ENCODE measurements at regions not wholly inside any gene's neighbourhood (a gene's known extent, or its start where the extent isn't known, plus 50 kb on each side); places are given as distances from the start of the nearest gene placed in this dataset.

DNA sequence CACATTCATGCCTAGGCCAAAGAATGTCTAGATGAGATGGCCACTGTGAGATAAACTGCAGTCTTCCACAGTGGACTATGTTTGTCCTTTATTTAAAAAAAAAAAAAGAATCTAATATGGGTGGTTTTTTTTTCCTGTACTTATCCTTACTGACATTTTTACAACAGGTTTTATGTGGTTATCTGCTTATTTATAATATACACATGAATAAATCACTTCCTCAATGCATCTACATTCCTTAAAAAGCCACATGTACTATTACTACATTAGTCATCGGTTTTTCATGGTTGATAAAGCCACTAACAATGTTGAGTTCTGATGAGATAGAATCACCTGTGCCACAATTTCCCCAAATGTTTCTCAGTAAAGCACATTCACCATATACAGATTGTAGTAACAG lies 341.3 kb upstream of the THBS1 start:
- Histone ChIP-seq H3K4me3 (ENCODE audit: insufficient read depth, low read length, poor library complexity, severe bottlenecking) (no peak overlapping the region), H3K36me3 (ENCODE audit: low read length) (no peaks in the 10 kb centered on the region), H3K9ac (ENCODE audit: low read length) (no peak overlapping the region), H3K4me2 (ENCODE audit: low read depth, low read length, poor library complexity, severe bottlenecking) (no peak overlapping the region), H3K27ac (ENCODE audit: low read depth, low read length) (no peak overlapping the region), H2AFZ (ENCODE audit: low read depth, low read length, severe bottlenecking) (no peak overlapping the region), H3K9me2 (replicated peaks; ENCODE audit: insufficient read depth, low read length) (no peaks in the 10 kb centered on the region), H3F3A (ENCODE audit: insufficient read depth) (no peaks in the 10 kb centered on the region), H3K27me3 (ENCODE audit: low read length) (no peaks in the 10 kb centered on the region), H3K79me2 (ENCODE audit: insufficient read depth, low read length) (no peaks in the 10 kb centered on the region), H4K20me1 (ENCODE audit: low read depth, low read length) (no peaks in the 10 kb centered on the region), H3K9me3 (ENCODE audit: insufficient read depth, low read length) (no peaks in the 10 kb centered on the region)
- no peak for TF ChIP-seq EZH2phosphoT487 (conservative IDR thresholded peaks at IDR 0.05; ENCODE audit: low read length)
- TF ChIP-seq, protein P1, sequence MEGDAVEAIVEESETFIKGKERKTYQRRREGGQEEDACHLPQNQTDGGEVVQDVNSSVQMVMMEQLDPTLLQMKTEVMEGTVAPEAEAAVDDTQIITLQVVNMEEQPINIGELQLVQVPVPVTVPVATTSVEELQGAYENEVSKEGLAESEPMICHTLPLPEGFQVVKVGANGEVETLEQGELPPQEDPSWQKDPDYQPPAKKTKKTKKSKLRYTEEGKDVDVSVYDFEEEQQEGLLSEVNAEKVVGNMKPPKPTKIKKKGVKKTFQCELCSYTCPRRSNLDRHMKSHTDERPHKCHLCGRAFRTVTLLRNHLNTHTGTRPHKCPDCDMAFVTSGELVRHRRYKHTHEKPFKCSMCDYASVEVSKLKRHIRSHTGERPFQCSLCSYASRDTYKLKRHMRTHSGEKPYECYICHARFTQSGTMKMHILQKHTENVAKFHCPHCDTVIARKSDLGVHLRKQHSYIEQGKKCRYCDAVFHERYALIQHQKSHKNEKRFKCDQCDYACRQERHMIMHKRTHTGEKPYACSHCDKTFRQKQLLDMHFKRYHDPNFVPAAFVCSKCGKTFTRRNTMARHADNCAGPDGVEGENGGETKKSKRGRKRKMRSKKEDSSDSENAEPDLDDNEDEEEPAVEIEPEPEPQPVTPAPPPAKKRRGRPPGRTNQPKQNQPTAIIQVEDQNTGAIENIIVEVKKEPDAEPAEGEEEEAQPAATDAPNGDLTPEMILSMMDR (IDR thresholded peaks at IDR 0.05; ENCODE audit: insufficient read depth, low read length, poor library complexity, severe bottlenecking): no peak

DNA sequence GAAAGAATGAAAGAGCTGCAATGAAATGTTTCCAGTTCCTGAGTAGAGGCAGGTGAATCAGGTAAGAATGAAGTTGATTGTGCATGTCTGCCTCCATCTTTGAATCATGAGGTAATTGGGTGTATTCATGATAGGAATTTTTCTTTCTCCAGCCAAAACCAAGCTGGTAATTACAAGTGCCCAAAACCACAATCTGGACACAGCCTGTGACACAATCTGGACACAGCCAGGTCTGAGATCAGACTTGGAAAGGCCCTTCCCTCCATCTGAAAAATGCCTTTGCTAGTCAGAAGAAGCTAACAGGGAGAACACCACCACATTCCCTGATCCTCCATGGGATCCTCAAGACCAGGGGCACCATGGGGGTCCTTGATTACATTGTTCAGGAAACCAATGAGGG lies 338.5 kb upstream of the THBS1 start:
- Histone ChIP-seq H3K27ac (ENCODE audit: low read depth, low read length) (no peak overlapping the region), H3K9me2 (replicated peaks; ENCODE audit: insufficient read depth, low read length) (no peaks in the 10 kb centered on the region), H3K4me3 (ENCODE audit: insufficient read depth, low read length, poor library complexity, severe bottlenecking) (no peak overlapping the region), H3K9ac (ENCODE audit: low read length) (no peak overlapping the region), H3K36me3 (ENCODE audit: low read length) (no peaks in the 10 kb centered on the region), H3K27me3 (ENCODE audit: low read length) (no peaks in the 10 kb centered on the region), H3F3A (ENCODE audit: insufficient read depth) (no peaks in the 10 kb centered on the region), H3K9me3 (ENCODE audit: insufficient read depth, low read length) (no peaks in the 10 kb centered on the region), H3K4me2 (ENCODE audit: low read depth, low read length, poor library complexity, severe bottlenecking) (no peak overlapping the region), H4K20me1 (ENCODE audit: low read depth, low read length) (no peaks in the 10 kb centered on the region), H3K79me2 (ENCODE audit: insufficient read depth, low read length) (no peaks in the 10 kb centered on the region), H2AFZ (ENCODE audit: low read depth, low read length, severe bottlenecking) (no peak overlapping the region)
- TF ChIP-seq, protein P1 (IDR thresholded peaks at IDR 0.05; ENCODE audit: insufficient read depth, low read length, poor library complexity, severe bottlenecking): no peak
- TF ChIP-seq EZH2phosphoT487 (conservative IDR thresholded peaks at IDR 0.05; ENCODE audit: low read length): no peak

DNA sequence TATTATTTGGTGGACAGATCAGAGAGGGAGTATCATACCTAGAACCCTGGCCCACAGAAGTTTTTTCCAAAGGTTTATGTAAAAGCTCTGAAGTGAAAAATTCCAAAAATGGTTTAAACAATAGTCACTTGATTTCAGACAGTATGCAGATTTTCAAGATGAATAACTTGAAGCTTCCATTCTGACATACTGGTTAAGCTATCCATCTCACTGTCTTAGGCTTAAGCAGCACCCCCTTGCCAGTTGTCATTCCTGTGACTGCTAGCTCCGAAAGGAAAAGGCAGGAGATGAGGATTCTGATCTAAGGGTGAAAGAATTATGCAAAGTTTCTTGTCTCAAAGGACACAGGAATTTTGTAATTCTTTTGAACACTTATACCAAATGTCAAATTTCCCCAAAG lies 337.5 kb upstream of the THBS1 start:
- no peak overlapping the region for H3K4me2 ChIP-seq (ENCODE audit: low read depth, low read length, poor library complexity, severe bottlenecking)
- no peak for TF ChIP-seq EZH2phosphoT487 (conservative IDR thresholded peaks at IDR 0.05; ENCODE audit: low read length)
- TF ChIP-seq, protein P1 (IDR thresholded peaks at IDR 0.05; ENCODE audit: insufficient read depth, low read length, poor library complexity, severe bottlenecking): no peak
- H3K9me2 ChIP-seq (replicated peaks; ENCODE audit: insufficient read depth, low read length): no peaks in the 10 kb centered on the region
- no peaks in the 10 kb centered on the region for H3K36me3 ChIP-seq (ENCODE audit: low read length)
- no peak overlapping the region for H3K9ac ChIP-seq (ENCODE audit: low read length)
- no peak overlapping the region for H2AFZ ChIP-seq (ENCODE audit: low read depth, low read length, severe bottlenecking)
- no peaks in the 10 kb centered on the region for H3K9me3 ChIP-seq (ENCODE audit: insufficient read depth, low read length)
- H3F3A ChIP-seq (ENCODE audit: insufficient read depth): no peaks in the 10 kb centered on the region
- no peaks in the 10 kb centered on the region for H3K79me2 ChIP-seq (ENCODE audit: insufficient read depth, low read length)
- no peaks in the 10 kb centered on the region for H4K20me1 ChIP-seq (ENCODE audit: low read depth, low read length)
- H3K27ac ChIP-seq (ENCODE audit: low read depth, low read length): no peak overlapping the region
- no peaks in the 10 kb centered on the region for H3K27me3 ChIP-seq (ENCODE audit: low read length)
- H3K4me3 ChIP-seq (ENCODE audit: insufficient read depth, low read length, poor library complexity, severe bottlenecking): no peak overlapping the region

DNA sequence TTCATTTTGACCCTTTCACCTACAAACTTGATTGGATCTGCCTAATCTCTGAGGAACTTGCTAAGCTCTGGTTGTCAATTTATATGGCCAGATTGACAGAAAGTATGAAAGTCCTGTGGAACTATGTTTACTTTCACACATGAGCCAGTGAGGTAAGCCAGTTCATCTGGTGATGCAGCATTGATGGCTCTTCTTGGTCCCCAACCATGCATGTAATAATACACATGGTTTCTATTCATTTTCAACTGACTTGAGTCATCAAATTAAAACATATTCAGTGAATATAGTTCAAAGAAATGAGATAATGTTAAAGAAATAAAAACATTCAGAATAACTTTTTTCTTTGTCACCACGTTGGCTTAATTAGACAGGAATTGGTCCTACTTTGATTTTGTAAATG lies 336.1 kb upstream of the THBS1 start:
- H3K4me3 ChIP-seq (ENCODE audit: insufficient read depth, low read length, poor library complexity, severe bottlenecking): no peak overlapping the region
- no peak overlapping the region for H3K27ac ChIP-seq (ENCODE audit: low read depth, low read length)
- no peak overlapping the region for H2AFZ ChIP-seq (ENCODE audit: low read depth, low read length, severe bottlenecking)
- no peak overlapping the region for H3K4me2 ChIP-seq (ENCODE audit: low read depth, low read length, poor library complexity, severe bottlenecking)
- no peak for TF ChIP-seq EZH2phosphoT487 (conservative IDR thresholded peaks at IDR 0.05; ENCODE audit: low read length)
- TF ChIP-seq, protein P1 (IDR thresholded peaks at IDR 0.05; ENCODE audit: insufficient read depth, low read length, poor library complexity, severe bottlenecking): no peak
- no peaks in the 10 kb centered on the region for H3K79me2 ChIP-seq (ENCODE audit: insufficient read depth, low read length)
- no peak overlapping the region for H3K9ac ChIP-seq (ENCODE audit: low read length)
- H4K20me1 ChIP-seq (ENCODE audit: low read depth, low read length): no peaks in the 10 kb centered on the region
- H3K36me3 ChIP-seq (ENCODE audit: low read length): no peaks in the 10 kb centered on the region
- no peaks in the 10 kb centered on the region for H3K9me2 ChIP-seq (replicated peaks; ENCODE audit: insufficient read depth, low read length)
- H3K27me3 ChIP-seq (ENCODE audit: low read length): no peaks in the 10 kb centered on the region
- no peaks in the 10 kb centered on the region for H3F3A ChIP-seq (ENCODE audit: insufficient read depth)
- H3K9me3 ChIP-seq (ENCODE audit: insufficient read depth, low read length): no peaks in the 10 kb centered on the region

Measured in SU-DHL-6 (cell line).